Endothelial cell of umbilical vein (primary cell): ENCODE measurements at regions not wholly inside any gene's neighbourhood (a gene's known extent, or its start where the extent isn't known, plus 50 kb on each side); places are given as distances from the start of the nearest gene placed in this dataset.

Experiments
- EZH2 ChIP-seq: IDR thresholded peaks from 2 replicates; pipeline ENCODE4 v1.6.1; 2012; ENCODE audit warnings: borderline replicate concordance, low read depth, mild to moderate bottlenecking, moderate library complexity, low read length, inconsistent platforms; ENCODE audit not compliant: severe bottlenecking
- FOS ChIP-seq: IDR thresholded peaks from 2 replicates; pipeline ENCODE4 v1.6.1; 2011; ENCODE audit warnings: mild to moderate bottlenecking, low read length, moderate library complexity, borderline replicate concordance; ENCODE audit not compliant: insufficient read depth
- JUN ChIP-seq: IDR thresholded peaks from 2 replicates; pipeline ENCODE4 v1.6.1; 2011; ENCODE audit warnings: borderline replicate concordance, low read depth; ENCODE audit not compliant: insufficient read length, insufficient read depth
- MAX ChIP-seq: IDR thresholded peaks from 2 replicates; pipeline ENCODE4 v1.6.1; 2011; ENCODE audit not compliant: insufficient read depth, insufficient read length
- POLR2A ChIP-seq: IDR thresholded peaks from 2 replicates; pipeline ENCODE4 v1.6.1; 2012; ENCODE audit warnings: low read depth, mild to moderate bottlenecking, control low read depth, low read length
- POLR2AphosphoS5 ChIP-seq: IDR thresholded peaks from 2 replicates; pipeline ENCODE4 v1.6.1; 2012; ENCODE audit warnings: low read depth, mild to moderate bottlenecking, control low read depth, low read length, moderate library complexity; ENCODE audit not compliant: insufficient read depth
- TF ChIP-seq, protein P1 (sequence below), 2 donors: IDR thresholded peaks; 1 replicate in 1 of 2; 2 replicates in 1 of 2; pipeline ENCODE4 v1.5.1; 2011; ENCODE audit warnings: low read length in 2 of 2, mild to moderate bottlenecking in 2 of 2, moderate library complexity in 2 of 2, control low read depth in 1 of 2, inconsistent platforms in 1 of 2, low read depth in 1 of 2; ENCODE audit not compliant: insufficient read depth in 1 of 2; ENCODE audit errors: extremely low read depth in 1 of 2

DNA sequence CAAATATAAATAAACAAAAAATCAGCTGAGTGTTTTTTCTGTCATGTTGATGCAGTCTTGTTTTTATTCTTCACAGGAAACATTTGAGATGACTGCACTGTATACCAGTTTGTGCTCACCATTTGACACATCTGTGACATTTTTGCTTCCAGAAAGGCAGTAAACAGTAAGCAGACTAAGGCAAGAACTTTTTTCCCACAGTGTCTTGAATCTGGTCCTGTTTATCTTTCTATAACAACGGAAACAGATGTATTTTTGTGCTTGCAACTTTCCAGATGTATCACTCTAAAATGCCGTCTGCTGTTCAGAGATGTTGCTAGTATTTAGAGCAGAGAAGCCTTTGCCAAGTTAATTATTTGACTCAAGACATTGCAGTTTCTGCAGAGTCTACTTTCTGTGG is 105.5 kb downstream of the ZC3H11B start:
- TF ChIP-seq, protein P1, sequence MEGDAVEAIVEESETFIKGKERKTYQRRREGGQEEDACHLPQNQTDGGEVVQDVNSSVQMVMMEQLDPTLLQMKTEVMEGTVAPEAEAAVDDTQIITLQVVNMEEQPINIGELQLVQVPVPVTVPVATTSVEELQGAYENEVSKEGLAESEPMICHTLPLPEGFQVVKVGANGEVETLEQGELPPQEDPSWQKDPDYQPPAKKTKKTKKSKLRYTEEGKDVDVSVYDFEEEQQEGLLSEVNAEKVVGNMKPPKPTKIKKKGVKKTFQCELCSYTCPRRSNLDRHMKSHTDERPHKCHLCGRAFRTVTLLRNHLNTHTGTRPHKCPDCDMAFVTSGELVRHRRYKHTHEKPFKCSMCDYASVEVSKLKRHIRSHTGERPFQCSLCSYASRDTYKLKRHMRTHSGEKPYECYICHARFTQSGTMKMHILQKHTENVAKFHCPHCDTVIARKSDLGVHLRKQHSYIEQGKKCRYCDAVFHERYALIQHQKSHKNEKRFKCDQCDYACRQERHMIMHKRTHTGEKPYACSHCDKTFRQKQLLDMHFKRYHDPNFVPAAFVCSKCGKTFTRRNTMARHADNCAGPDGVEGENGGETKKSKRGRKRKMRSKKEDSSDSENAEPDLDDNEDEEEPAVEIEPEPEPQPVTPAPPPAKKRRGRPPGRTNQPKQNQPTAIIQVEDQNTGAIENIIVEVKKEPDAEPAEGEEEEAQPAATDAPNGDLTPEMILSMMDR (IDR thresholded peaks at IDR 0.05; ENCODE audit: extremely low read depth in 1 of 2, insufficient read depth in 1 of 2, low read depth in 1 of 2, low read length in 2 of 2) = no peak
- no peak for TF ChIP-seq JUN
- TF ChIP-seq POLR2A = no peak
- no peak for TF ChIP-seq MAX
- no peak for TF ChIP-seq EZH2
- TF ChIP-seq POLR2AphosphoS5 = no peak
- no peak for TF ChIP-seq FOS
